IPS-18a (cell line): ENCODE measurements at regions not wholly inside any gene's neighbourhood (a gene's known extent, or its start where the extent isn't known, plus 50 kb on each side); places are given as distances from the start of the nearest gene placed in this dataset.

ENCODE experiments used
- H3K27ac ChIP-seq: one replicate; pipeline ENCODE4 v1.5.1; 2013; ENCODE audit warnings: low read length
- H3K27me3 ChIP-seq: one replicate; pipeline ENCODE4 v1.6.1; 2013; ENCODE audit warnings: mild to moderate bottlenecking, low read length; ENCODE audit not compliant: control insufficient read depth, insufficient read depth
- H3K36me3 ChIP-seq: one replicate; pipeline ENCODE4 v1.6.1; 2013; ENCODE audit warnings: low read depth, low read length; ENCODE audit not compliant: control insufficient read depth
- H3K4me1 ChIP-seq: one replicate; pipeline ENCODE4 v1.6.1; 2013; ENCODE audit warnings: low read depth, low read length; ENCODE audit not compliant: control insufficient read depth
- H3K4me3 ChIP-seq: one replicate; pipeline ENCODE4 v1.5.1; 2013; ENCODE audit warnings: low read length
- H3K9ac ChIP-seq: one replicate; pipeline ENCODE4 v1.6.1; 2013; ENCODE audit warnings: mild to moderate bottlenecking, low read length, moderate library complexity
- H3K9me3 ChIP-seq: one replicate; pipeline ENCODE4 v1.6.1; 2013; ENCODE audit warnings: low read depth, low read length; ENCODE audit not compliant: control insufficient read depth

DNA sequence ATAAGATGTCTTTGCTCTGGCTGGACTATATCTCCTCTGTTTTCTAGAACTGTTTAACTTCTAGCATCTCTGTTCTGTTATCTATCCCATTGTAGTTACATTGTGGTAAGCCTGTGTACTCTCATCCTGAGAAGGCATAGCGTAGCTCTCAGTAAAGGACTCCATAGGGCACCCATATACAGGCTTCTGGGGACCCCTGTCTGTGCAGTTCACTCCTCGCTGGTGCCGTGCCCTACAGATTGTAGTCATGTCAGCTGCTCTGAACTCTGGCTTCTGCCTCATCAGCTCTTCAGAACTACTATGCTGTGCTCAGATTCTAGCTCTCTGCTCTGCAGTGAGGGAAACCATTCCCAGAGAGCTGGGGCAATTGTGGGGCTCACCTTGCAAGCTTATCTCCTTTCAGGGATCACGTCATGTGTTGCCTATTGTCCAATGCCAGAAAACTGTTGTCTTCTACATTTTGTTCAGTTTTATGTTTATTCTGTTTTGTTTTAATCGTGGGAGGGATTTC lies 181.3 kb upstream of the USP24 start:
- H3K9me3 ChIP-seq: peaks cover 4% of the 10 kb centered on the region
- H3K4me3 ChIP-seq: no peak overlapping the region
- no peaks in the 10 kb centered on the region for H3K36me3 ChIP-seq
- H3K9ac ChIP-seq: no peak overlapping the region
- no peak overlapping the region for H3K27ac ChIP-seq
- no peaks in the 10 kb centered on the region for H3K27me3 ChIP-seq
- no peaks in the 10 kb centered on the region for H3K4me1 ChIP-seq

DNA sequence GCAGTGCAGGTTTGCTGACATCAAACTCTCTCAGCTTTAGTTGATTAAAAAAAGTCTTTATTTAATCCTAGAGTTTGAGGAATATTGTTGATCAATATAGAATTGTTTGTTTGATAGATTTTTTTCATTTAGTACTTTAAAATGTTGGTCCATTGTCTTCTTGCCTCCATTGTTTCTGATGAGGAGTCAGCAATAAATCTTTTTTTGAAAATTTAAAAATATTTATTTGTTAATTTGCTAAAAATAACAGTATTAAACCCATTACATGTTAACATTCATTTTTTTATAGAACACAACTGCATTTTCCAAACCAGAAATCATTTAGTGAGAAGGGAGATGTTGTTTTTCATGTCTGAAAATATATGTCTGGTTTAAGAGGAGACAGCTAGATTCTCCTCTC lies 173.8 kb upstream of the USP24 start:
- Histone ChIP-seq H3K4me3 (no peak overlapping the region), H3K4me1 (no peaks in the 10 kb centered on the region), H3K9me3 (peaks cover 1% of the 10 kb centered on the region), H3K9ac (no peak overlapping the region), H3K27me3 (no peaks in the 10 kb centered on the region), H3K27ac (no peak overlapping the region), H3K36me3 (no peaks in the 10 kb centered on the region)

DNA sequence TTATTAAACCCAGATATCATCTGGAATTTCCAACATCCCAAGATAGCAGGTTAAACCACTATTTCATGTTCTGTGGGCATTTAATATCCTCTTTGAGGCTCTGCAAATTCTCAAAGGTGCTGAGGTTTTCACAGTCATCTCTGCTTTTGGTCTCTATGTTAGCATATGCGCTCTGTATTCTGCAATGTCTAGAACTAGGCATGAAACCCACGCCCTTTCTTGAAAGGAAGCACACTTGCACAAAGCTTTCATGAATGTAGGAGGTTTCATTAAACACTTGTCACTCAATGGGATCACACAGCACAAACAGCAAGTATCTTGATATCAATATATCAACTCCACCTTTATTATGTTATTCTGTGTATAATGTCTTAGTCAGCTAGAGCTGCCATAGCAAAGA lies 172.0 kb upstream of the USP24 start:
- no peak overlapping the region for H3K9ac ChIP-seq
- no peaks in the 10 kb centered on the region for H3K4me1 ChIP-seq
- H3K36me3 ChIP-seq: no peaks in the 10 kb centered on the region
- H3K9me3 ChIP-seq: no peaks in the 10 kb centered on the region
- no peak overlapping the region for H3K4me3 ChIP-seq
- no peak overlapping the region for H3K27ac ChIP-seq
- H3K27me3 ChIP-seq: no peaks in the 10 kb centered on the region

DNA sequence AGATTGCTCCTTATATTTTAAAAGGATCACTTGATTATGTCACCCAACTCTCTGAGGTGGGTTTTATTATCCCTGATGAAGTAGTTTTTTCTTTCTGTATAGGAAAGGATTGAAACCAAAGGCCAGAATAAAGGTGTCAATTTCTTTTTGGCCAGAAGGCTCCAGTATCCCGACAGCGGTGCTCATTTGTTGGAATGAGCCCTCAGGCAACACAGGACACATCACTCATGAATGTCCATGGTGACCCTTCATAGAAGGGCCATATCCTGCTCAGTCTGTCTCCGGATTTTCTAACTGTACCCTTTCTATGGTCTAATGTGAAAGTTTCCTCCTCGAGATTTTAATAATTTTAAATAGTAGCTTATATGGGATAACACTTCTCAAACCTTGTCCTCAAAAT lies 171.3 kb upstream of the USP24 start:
- no peaks in the 10 kb centered on the region for H3K9me3 ChIP-seq
- no peaks in the 10 kb centered on the region for H3K4me1 ChIP-seq
- no peaks in the 10 kb centered on the region for H3K36me3 ChIP-seq
- no peak overlapping the region for H3K27ac ChIP-seq
- H3K9ac ChIP-seq: no peak overlapping the region
- H3K27me3 ChIP-seq: no peaks in the 10 kb centered on the region
- H3K4me3 ChIP-seq: no peak overlapping the region

DNA sequence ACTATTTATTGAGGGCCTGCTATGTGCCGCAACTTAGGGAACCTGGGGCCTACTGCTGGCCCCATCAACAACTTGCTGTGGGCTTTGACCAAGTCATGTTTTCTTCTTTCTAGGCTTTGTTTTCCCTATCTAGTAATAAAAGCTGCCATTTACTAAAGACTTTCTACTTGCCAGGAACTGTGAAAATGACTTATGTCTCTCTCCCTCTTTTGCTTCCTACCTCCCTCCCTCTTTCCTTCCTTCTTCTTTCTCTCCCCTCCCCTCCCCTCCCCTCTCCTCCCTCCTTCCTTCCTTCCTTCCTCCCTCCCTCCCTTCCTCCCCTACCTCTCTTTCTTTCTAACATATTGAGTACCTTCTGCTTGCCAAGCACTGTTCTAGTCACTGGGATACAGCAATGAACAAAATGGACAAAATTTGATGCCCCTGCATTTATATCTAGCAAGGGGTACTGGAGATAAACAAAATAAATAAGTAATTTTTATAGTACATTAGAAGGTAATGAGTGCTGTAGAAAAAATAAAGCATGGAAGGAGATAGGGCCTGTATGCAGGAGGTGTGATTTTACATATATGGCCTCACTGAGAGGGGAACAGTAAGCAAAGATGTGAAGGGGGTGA lies 170.3 kb upstream of the USP24 start:
- Histone ChIP-seq H3K4me3 (no peak overlapping the region), H3K36me3 (no peaks in the 10 kb centered on the region), H3K27me3 (no peaks in the 10 kb centered on the region), H3K9ac (no peak overlapping the region), H3K9me3 (no peaks in the 10 kb centered on the region), H3K4me1 (no peaks in the 10 kb centered on the region), H3K27ac (no peak overlapping the region)

DNA sequence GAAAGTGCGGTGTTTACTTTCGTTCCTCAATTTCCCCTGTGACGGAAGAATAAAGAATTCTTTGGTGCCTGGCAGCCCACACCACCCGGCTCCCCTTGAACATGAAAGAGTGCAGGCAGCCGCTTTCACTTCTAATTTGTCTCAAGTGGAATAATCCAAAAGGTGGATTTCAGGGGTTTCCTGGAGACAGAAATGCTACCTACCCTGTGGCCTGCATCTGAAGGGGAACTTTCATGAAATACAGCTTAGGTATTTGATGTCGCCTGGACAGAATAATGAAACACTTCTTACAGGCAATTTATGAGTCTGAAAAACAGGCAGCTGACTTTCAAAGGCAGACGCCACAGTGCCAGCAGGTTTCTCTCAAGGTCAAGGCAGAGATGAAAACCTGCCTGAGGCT lies 169.5 kb upstream of the USP24 start:
- no peak overlapping the region for H3K4me3 ChIP-seq
- no peaks in the 10 kb centered on the region for H3K27me3 ChIP-seq
- H3K27ac ChIP-seq: no peak overlapping the region
- H3K36me3 ChIP-seq: no peaks in the 10 kb centered on the region
- H3K9me3 ChIP-seq: no peaks in the 10 kb centered on the region
- no peaks in the 10 kb centered on the region for H3K4me1 ChIP-seq
- H3K9ac ChIP-seq: no peak overlapping the region

DNA sequence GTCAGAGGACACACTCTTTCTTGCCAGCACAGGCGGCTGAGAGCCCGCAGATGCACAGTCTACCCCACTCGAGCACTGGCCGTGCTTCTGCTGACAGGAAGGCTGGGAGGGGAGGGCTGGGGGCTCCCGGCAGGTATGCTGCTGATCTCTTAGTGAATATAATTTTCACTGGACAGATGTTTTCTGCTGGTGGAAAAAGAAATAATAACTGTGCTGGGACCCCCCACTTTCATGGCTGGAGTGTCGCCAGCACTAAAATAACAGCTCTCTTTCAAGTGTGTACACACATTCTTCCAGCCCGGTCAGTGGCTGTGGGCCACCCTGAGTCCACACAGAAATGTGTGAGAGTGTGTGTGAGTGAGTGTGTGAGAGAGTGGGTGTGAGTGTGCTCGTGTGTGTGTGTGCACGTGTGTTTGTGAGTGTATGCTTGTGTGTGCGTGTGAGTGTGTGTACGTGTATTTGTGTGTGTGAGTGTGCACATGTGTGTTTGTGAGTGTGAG lies 167.7 kb upstream of the USP24 start:
- H3K27me3 ChIP-seq: no peaks in the 10 kb centered on the region
- no peak overlapping the region for H3K27ac ChIP-seq
- no peaks in the 10 kb centered on the region for H3K36me3 ChIP-seq
- no peak overlapping the region for H3K9ac ChIP-seq
- H3K4me3 ChIP-seq: no peak overlapping the region
- no peaks in the 10 kb centered on the region for H3K9me3 ChIP-seq
- no peaks in the 10 kb centered on the region for H3K4me1 ChIP-seq

DNA sequence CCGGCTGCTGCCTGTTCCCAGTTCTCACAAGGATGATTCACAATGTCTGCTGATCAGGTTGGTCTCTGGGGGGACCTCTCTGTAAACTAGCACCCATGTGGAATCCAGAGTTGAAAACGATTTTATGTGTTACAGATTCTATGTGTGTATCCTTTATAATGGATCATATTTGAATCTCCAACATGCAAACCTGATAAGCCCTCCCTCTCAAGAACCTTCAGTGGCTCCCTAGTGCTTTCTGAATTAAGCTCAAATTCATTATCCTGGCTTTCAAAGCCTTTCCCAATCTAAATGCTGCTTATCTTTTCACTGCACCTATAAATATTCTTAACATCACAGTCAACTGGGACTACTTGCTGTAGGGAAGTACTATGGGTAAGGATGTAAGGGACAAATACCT lies 166.8 kb upstream of the USP24 start:
- H3K36me3 ChIP-seq: no peaks in the 10 kb centered on the region
- H3K4me3 ChIP-seq: no peak overlapping the region
- H3K27ac ChIP-seq: no peak overlapping the region
- H3K9me3 ChIP-seq: no peaks in the 10 kb centered on the region
- H3K9ac ChIP-seq: no peak overlapping the region
- H3K27me3 ChIP-seq: no peaks in the 10 kb centered on the region
- H3K4me1 ChIP-seq: no peaks in the 10 kb centered on the region

DNA sequence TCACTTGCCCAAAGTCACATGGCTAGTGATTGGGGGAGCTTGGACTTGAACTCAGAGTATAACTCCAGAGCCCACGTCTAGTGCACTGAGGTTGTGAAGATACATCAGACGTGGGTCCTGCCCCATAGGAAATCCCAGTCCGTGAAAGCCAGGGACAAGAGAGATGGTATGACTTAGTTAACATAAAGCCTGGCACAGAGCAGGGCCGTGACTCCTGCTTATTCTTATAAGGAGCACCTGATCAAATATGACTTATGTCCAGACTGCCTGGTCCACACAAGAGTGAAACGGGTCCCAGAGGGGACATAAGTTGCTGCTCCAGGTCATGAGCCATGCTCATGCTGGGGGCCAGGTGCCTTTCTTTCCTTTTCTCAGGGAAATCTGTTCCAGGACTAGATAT lies 166.3 kb upstream of the USP24 start:
- Histone ChIP-seq H3K9ac (no peak overlapping the region), H3K27me3 (no peaks in the 10 kb centered on the region), H3K4me3 (no peak overlapping the region), H3K9me3 (no peaks in the 10 kb centered on the region), H3K27ac (no peak overlapping the region), H3K4me1 (no peaks in the 10 kb centered on the region), H3K36me3 (no peaks in the 10 kb centered on the region)

DNA sequence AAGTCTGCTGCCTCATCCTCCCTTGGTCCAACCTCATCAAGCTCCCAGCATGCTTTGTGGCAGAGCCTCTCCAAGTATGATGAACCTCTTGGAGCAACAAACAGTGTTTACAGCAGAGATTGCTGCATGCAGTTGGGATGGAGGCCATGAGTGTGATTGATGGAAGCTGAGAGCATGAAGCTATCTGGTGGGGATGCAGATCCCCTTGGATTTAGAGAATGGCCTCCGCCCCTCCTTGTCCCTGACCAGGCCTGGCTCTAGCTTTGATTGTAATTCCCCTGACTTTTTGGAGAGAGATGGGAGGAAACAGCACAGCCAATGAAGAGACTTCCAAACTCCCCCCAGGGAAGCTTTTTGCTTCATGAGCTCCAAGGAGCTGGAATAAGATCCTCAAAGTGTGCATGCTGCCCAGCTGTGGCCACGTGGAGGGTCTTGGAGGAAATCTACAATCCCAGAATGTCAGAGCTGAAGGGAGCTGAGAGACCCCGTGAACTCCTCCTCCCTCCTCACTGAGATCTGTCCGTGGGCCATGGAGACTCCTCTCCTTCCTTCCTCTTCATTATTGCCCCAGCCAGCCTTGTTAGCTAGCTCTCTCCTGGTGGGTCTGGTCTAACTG lies 165.3 kb upstream of the USP24 start:
- Histone ChIP-seq H3K4me3 (no peak overlapping the region), H3K27me3 (no peaks in the 10 kb centered on the region), H3K4me1 (no peaks in the 10 kb centered on the region), H3K9me3 (no peaks in the 10 kb centered on the region), H3K9ac (no peak overlapping the region), H3K36me3 (no peaks in the 10 kb centered on the region), H3K27ac (no peak overlapping the region)

DNA sequence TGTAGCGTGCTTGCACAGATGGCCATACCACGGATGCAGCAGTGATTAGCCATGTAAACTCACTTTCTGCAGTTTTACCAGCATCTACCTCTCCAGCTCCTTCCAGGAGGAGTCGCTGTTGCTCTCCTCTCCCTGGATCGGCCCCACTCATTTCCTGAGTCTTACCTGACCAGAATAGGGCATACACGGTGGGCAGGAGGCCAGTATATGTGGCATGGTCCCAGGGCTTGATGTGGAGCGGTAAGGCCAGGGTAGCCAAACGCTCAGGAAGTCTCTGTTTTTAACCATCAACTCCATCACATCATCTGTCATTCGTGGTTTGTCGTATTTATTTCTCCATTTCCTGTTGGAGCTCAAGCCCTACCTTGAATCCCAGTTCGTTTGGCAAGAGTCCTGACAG lies 163.4 kb upstream of the USP24 start:
- no peaks in the 10 kb centered on the region for H3K9me3 ChIP-seq
- no peaks in the 10 kb centered on the region for H3K36me3 ChIP-seq
- H3K27me3 ChIP-seq: no peaks in the 10 kb centered on the region
- no peak overlapping the region for H3K9ac ChIP-seq
- no peak overlapping the region for H3K27ac ChIP-seq
- H3K4me3 ChIP-seq: no peak overlapping the region
- H3K4me1 ChIP-seq: no peaks in the 10 kb centered on the region

DNA sequence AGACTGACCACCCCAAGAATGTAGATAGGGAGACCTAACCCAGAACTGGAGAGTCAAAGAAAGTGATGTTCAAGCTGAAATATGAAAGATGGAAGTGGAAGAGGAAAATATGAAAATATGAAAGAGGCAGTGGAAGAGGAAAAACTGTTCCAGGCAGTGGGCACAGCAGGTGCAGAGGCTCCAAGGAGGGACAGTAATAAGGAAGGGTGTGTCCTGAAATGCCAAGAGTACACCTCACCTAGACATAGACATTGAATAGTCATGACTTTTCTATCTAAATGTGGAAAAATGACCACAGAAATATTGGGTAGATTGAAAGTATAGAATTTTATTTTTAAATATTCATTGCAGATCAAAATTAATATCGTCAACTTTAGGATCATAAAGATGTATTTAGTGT lies 161.7 kb upstream of the USP24 start:
- H3K27ac ChIP-seq: no peak overlapping the region
- no peak overlapping the region for H3K9ac ChIP-seq
- H3K4me3 ChIP-seq: no peak overlapping the region
- no peaks in the 10 kb centered on the region for H3K4me1 ChIP-seq
- H3K27me3 ChIP-seq: no peaks in the 10 kb centered on the region
- no peaks in the 10 kb centered on the region for H3K9me3 ChIP-seq
- no peaks in the 10 kb centered on the region for H3K36me3 ChIP-seq
